Omental fat pad (tissue), 3 donors: ENCODE measurements at regions not wholly inside any gene's neighbourhood (a gene's known extent, or its start where the extent isn't known, plus 50 kb on each side); places are given as distances from the start of the nearest gene placed in this dataset.
"Not testable (repeated sequence)": the region's sequence is repeated elsewhere in the genome, so short reads cannot be mapped to it uniquely, and the experiment has no call there.

Source experiments
- ATAC-seq: fragments of 150-250 bp; one replicate; pipeline ENCODE4 v1.9.1; 2016; ENCODE audit warnings: mild to moderate bottlenecking, moderate library complexity; ENCODE audit not compliant: low FRiP score
- DNase-seq: peaks from one replicate; pipeline ENCODE4 v3.0.0-alpha.2; 2019; ENCODE audit warnings: low spot score
- TF ChIP-seq, protein P1 (sequence below), 3 donors: fragments of 450-650 bp; IDR thresholded peaks; one replicate each; pipeline ENCODE4 v1.5.1; 2016 to 2017; ENCODE audit warnings: antibody characterized with exemption in 3 of 3, mild to moderate bottlenecking in 3 of 3, moderate library complexity in 2 of 3

DNA sequence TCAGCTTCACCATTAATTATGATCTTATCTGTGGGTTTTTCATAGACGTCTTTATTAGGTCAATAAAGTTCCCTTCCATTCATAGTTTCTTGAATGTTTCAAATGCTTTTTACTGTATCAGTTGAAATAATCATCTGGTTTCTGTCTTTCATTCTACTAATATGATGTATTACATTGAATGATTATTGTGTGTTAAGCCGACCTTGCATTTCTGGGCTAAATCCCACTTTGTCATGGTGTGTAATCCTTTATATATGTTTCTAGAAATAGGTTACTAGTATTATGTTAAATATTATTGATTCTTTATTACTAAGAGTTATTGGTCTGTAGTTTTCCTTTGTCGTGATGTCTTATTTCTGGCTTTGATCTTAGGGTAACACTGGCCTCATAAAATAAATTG lies 134.9 kb downstream of the FASLG start:
- no peak for DNase-seq
- TF ChIP-seq, protein P1, sequence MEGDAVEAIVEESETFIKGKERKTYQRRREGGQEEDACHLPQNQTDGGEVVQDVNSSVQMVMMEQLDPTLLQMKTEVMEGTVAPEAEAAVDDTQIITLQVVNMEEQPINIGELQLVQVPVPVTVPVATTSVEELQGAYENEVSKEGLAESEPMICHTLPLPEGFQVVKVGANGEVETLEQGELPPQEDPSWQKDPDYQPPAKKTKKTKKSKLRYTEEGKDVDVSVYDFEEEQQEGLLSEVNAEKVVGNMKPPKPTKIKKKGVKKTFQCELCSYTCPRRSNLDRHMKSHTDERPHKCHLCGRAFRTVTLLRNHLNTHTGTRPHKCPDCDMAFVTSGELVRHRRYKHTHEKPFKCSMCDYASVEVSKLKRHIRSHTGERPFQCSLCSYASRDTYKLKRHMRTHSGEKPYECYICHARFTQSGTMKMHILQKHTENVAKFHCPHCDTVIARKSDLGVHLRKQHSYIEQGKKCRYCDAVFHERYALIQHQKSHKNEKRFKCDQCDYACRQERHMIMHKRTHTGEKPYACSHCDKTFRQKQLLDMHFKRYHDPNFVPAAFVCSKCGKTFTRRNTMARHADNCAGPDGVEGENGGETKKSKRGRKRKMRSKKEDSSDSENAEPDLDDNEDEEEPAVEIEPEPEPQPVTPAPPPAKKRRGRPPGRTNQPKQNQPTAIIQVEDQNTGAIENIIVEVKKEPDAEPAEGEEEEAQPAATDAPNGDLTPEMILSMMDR (IDR thresholded peaks at IDR 0.05): no peak
- no peak for ATAC-seq

- TF ChIP-seq, protein P1 (IDR thresholded peaks at IDR 0.05): no peak
- ATAC-seq (no peak), DNase-seq (no peak)
Observed at GRCh38 chr1:172795741-172796140, 136.8 kb downstream of the FASLG start.

GRCh38 chr1:172799804-172800203 lies 140.9 kb downstream of the FASLG start:
- not testable (repeated sequence) for ATAC-seq, DNase-seq

DNA sequence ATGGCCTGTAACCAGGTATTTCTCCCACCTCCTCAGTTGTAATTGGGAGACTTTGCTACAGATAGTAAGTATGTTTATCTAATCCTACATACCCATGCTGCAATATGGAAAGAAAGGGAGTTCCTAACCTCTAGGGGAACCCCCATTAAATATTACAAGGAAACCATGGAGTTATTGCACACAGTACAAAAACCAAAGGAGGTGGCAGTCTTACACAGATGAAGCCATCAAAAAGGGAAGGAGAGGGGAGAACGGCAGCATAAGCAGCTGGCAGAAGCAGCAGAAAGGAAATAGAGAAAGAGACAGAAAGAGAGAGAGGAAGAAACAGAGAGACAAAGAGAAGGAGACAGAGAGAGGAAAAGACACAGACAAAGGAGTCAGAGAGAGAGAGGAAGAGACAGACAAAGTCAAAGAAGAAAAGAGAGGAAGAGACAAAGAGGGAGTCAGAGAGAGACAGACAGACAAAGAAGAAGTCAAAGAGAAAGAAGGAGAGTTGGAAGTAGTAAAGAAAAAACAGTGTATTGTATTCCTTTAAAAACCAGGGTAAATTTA lies 142.9 kb downstream of the FASLG start:
- no peak for ATAC-seq

GRCh38 chr1:172809750-172810149 lies 150.8 kb downstream of the FASLG start:
- ATAC-seq: no peak
- TF ChIP-seq, protein P1 (IDR thresholded peaks at IDR 0.05): no peak
- DNase-seq: no peak

More for the DNA sequence above, 142.9 kb downstream of the FASLG start:
- TF ChIP-seq, protein P1 (IDR thresholded peaks at IDR 0.05): no peak
- DNase-seq: no peak

GRCh38 chr1:172810480-172811175 lies 151.7 kb downstream of the FASLG start:
- TF ChIP-seq, protein P1 (IDR thresholded peaks at IDR 0.05): no peak
- DNase-seq: no peak
- ATAC-seq: no peak

GRCh38 chr1:172811694-172812093 lies 152.8 kb downstream of the FASLG start:
- DNase-seq (no peak), ATAC-seq (no peak)
- TF ChIP-seq, protein P1 (IDR thresholded peaks at IDR 0.05): no peak
